ENCODE measurements at regions not wholly inside any gene's neighbourhood (a gene's known extent, or its start where the extent isn't known, plus 50 kb on each side); places are given as distances from the start of the nearest gene placed in this dataset.

DNA sequence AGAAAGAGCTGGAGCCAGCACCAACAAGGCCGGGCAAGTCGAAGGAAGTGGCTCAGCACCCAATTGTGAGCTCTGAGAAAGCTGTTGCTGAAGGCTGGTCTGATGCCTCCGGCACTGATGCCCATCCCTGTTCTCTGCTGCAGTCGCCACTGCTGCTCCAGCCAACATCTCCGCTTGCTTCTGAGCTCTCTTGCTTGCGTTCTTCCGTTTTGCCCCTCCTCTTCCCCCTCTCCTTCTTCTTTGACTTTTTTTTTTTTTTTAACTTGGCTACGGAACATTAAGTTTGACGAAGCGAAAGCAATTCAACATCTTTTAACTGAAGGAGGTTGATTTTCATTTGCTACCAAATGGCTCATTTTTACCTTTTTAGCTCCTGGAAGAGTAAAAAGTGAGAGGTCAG, 442.9 kb downstream of the MCTP2 start (continued):
- no peak for TF ChIP-seq SUZ12 (IDR thresholded peaks at IDR 0.05; ENCODE audit: low read length)
- TF ChIP-seq EGR1 (IDR thresholded peaks at IDR 0.05; ENCODE audit: borderline replicate concordance, low read depth, low read length): no peak

Data from H1 (cell line).